Skeletal muscle cell (primary cell): ENCODE measurements at regions not wholly inside any gene's neighbourhood (a gene's known extent, or its start where the extent isn't known, plus 50 kb on each side); places are given as distances from the start of the nearest gene placed in this dataset.
"Not testable (repeated sequence)": the region's sequence is repeated elsewhere in the genome, so short reads cannot be mapped to it uniquely, and the experiment has no call there.

Source experiments
- DNase-seq: peaks from one replicate; pipeline ENCODE4 v3.0.0-alpha.2; 2010; ENCODE audit warnings: low read depth
- H3K4me3 ChIP-seq: 2 replicates; pipeline ENCODE4 v1.5.1; 2011; ENCODE audit warnings: low read depth, mild to moderate bottlenecking, control low read depth, low read length, moderate library complexity

DNA sequence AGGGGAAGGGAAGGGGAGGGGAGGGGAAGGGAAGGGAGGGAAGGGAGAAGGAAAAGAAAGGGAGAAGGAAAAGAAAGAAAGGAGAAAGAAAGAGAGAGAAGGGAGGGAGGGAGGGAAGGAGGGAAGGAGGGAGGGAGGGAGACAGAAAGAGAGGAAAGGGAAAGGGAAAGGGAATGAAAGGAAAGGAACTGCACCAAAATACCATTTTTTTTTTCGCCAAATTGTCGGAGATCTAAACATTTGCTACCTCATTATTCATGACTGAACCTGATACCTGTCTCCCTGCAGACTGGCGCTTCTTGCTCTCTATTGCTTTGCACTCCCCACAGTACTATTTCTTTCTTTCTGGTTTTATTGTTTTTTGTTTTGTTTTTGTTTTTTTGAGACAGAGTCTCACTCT is 117.3 kb upstream of the LGSN start:
- DNase-seq: no peak
- H3K4me3 ChIP-seq: no peak overlapping the region

DNA sequence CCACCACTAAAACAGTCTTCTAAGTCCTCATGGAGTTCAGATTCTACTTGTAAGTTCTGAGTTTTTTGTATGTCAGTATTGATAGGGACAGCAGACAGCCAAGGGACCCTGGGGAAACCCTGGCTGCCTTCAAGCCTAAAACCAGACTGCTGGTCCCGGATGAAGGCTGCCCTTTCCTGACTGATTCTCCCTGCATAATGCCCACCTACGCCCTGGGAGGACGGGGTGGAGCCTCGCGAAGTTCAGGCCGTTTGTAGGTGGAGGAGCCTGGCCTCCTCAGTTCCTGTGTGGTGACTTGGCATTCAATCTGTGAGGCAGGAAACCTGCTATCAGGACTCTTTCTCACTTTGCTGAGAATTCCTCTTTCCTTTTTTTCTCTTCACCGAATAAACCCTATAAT is 120.3 kb upstream of the LGSN start:
- no peak overlapping the region for H3K4me3 ChIP-seq
- DNase-seq: no peak

DNA sequence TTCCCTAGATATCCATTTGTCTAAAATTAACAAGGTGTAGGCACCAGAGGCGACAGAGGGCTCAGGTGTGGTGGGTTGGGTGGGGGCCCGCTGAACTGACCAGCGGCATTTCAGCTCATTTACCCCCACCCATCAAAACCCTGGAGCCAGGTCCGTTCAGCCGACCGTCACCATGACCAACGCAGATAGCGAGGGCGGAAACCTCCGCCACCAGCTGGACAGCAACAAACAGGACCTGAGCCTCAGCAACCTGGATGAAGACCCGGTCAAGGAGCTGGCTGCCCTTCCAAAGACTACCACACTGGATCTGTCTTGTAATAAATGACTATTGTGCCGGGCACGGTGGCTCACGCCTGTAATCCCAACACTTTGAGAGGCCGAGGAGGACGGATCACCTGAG is 120.8 kb upstream of the LGSN start:
- no peak overlapping the region for H3K4me3 ChIP-seq
- DNase-seq: no peak

DNA sequence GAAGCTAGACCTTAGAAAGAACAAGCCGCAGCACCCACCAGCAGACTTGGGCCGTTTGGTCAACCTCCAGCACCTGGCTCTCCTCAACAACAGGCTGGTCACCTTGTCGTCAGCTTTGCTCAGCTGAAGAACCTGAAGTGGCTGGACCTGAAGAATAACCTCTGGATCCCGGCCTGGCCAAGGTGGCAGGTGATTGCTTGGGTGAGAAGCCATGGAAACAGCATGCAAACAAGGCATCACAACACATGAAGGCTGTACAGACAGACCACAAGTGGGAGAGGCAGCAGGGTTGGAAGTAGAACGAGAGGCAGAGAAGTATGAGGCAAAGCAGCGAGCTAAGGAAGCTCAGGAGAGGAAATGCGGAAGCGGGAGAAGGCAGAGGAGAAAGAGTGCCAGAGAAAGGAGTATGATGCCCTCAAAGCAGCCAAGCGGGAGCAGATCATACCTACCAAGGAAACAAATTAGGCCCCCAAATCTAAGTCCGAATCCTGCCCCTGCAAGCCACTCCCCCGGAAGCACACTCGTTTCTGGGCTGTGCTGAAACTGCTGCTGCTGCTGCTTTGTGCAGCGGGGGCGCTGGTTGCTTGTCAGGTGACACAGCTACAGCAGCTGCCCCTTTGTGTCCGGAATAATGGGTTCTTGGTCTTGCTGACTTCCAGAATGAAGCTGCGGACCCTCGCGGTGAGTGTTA is 121.6 kb upstream of the LGSN start:
- no peak for DNase-seq
- H3K4me3 ChIP-seq: no peak overlapping the region

DNA sequence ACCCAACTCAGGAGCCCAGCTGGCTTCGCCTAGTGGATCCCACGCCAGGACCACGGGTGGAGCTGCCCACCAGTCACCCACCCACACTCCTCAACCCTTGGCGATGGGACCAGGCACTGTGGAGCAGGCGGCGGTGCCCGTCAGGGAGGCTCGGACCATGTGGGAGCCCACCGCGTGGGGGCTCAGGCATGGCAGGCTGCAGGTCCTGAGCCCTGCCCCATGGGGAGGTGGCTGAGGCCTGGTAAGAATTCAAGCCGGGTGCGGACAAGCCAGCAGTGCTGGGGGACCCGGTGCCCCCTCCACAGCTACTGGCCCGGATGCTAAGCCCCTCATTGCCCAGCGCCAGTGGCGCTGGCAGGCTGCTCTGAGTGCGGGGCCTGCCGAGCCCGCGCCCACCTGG is 123.1 kb upstream of the LGSN start:
- H3K4me3 ChIP-seq: no peak overlapping the region
- DNase-seq: no peak

DNA sequence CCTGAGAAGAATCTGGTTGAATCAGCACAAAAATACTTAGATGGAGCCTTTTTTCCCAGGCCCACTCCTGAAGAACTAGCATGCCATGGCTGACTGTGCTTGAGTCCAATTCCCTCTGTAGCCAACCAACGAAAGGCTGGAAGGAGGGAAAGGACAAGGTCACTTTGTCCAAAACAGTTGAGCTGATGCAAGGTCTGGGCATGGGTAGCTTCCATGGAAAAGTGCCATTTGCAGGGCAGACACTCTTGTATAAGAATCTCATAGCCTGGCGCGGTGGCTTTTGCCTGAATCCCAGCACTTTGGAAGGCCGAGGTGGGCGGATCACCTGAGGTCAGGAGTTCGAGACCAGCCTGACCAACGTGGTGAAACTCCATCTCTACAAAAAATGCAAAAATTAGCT is 125.0 kb upstream of the LGSN start:
- H3K4me3 ChIP-seq: no peak overlapping the region
- DNase-seq: no peak

DNA sequence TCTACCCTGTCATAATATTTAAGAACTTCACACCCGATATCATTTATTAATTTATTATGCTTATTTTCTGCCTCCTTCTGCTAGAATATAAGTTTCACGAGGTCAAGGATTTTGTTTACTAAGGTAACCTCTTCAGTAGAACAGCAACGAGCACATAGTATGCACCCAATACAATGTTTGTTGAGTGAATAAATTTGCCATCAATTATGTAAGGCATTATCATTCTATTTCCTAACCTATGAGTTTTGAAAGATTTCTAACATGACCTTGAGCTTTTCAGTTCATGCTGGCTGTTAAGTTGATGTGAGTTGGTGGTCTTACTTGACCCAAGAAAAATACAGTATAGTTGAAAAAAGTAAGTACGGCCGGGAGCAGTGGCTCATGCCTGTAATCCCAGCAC is 125.9 kb upstream of the LOC128125822 start:
- DNase-seq: no peak
- H3K4me3 ChIP-seq: no peak overlapping the region

DNA sequence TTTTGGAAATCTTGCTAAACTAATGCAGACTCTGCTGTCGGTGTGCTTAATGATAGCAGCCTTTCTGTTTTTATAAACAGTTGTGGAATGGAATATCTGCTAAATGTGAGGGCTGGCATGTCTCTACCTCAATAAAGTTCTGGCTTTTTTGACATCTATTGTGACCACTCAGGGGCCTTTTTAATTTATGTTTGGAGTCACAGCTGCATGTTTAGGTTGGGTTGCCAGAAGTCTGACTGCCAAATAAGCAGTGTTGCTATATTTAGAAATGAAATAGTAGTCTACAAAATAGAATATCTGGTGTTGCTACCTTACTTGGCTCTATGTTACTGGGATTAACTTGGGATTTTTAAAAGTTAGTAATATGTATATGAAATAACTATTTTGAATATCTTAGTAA is 125.1 kb upstream of the LOC128125822 start:
- DNase-seq: no peak
- no peak overlapping the region for H3K4me3 ChIP-seq

DNA sequence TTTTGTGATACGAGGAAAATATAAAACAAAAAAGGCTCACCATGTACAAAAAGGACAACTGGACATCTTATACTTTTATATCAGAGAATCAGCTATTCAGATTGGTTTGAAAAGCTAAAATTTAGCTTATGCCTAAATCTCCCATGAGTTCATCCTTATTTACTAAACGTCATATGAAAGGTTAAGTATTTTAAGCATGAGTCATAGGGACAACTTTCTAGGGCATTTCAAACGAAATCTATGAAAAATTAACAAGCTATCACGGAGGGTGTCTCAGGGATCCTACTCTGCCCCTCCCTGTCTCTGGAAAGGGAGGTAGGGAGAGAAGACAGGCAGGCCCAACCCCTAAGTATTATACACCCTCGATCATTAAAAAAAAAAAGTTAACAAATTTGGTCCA is 124.1 kb upstream of the LOC128125822 start:
- DNase-seq: no peak

DNA sequence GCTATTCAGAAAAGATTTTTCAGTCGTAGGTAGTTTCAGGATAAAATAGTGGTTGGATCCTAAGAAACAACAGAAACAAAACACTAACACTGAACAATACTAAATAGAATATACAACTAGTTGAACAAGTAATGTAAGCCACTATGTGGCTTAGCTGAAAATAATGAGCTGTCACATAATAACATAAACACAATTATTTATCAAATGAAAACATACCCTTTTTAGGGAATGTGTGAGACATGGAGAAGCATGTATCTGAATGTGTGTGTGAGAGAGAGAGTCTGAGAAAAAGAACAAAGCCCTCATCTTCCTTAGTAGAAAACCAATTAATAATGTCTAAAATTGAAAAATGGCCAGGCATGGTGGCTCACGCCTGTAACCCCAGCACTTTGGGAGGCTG is 122.6 kb upstream of the LOC128125822 start:
- DNase-seq: no peak
- no peak overlapping the region for H3K4me3 ChIP-seq

More for the DNA sequence above, 124.1 kb upstream of the LOC128125822 start:
- no peak overlapping the region for H3K4me3 ChIP-seq

DNA sequence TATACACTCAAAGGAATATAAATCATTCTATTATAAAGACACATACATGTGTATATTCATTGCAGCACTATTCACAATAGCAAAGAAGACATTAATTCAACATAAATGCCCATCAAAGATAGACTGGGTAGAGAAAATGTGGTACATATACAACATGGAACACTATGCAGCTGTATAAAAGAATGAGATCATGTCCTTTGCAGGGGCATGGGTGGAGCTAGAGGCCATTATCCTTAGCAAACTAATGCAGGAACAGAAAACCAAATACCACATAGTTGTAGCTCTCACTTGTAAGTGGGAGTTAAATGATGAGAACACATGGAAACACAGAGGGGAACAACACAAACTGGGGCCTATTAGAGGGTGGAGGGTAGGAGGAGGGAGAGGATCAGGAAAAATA is 121.0 kb upstream of the LOC128125822 start:
- DNase-seq: no peak
- no peak overlapping the region for H3K4me3 ChIP-seq

DNA sequence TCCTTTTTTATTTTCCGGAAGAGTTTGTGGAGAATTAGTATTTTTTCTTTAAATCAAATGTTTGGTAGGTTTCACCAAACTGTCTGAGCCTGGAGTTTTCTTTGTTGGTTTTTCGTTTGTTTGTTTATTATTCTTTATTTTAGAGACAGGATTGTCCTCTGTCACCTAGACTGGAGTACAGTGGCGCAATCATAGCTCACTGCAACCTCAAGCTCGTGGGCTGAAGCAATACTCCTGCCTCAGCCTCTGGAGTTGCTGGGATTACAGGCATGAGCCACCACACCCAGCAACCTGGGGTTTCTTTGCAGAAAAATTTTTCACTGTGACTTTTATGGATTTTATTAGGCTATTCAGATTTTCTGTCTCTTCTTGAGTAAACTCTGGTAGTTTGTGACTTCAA is 120.2 kb upstream of the LOC128125822 start:
- H3K4me3 ChIP-seq: no peak overlapping the region
- DNase-seq: no peak

DNA sequence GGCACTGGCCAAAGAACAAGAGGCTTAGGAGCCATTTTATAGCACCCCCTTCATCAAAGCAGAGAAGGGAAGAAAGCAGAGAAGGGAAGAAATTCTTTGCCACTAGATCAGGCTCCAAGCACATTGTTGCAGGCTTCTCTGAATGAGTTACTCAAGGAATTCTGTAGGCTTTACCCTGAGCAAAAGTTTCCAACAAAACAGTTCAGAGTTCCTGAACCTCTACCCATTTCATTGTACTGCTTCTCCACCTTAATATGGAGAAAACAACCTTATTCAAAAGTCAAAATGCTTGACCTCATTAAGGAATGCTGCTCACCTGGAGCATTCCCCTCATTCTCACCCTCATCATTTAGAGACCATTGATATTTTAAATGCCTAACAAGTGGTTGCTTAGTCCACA is 115.5 kb upstream of the LOC128125822 start:
- no peak for DNase-seq
- H3K4me3 ChIP-seq: no peak overlapping the region

DNA sequence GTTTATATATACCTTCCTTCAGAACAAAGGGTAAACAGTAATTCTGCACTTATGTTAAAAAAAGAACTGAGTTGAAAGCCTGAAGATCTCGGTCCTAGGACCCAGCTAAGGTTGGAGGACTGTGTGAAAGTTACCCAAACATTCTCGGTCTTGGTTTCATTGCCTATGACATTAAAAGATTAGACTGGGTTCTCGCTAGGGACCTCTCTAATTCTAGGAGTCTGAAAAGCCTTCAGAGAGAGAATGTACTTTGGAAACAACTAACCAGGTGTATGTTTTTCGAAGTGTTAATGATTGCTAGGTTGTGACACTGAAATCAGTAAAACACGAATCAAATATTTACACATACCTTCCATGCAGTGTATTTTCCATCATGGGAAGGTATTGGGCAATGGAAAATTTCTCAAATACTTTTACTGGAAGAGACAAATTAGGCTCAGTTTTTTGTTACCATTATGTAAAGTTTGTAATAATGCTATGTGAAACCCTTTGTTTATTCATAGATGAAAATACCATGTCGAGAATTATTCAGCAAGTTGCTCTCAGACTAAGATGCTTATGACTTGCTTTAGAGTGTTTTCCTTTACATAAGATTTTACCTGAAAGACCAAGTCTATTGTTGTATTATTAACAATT is 113.7 kb upstream of the LOC128125822 start:
- H3K4me3 ChIP-seq: no peak overlapping the region
- no peak for DNase-seq

DNA sequence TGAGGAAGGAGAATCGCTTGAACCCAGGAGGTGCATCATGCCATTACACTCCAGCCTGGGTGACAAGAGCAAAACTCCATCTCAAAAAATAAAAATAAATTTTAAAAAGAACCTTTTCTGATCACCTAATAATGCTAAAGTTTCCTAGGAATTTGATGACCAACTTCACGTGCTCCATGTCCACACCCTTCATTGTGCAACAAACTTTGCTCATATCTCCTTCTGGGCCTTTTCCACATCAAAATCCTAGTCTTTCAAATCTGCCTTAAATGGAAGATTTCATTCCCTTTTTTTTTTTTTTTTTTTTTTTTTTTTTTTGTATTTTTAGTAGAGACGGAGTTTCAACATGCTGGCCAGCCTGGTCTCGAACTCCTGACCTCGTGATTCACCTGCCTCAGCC is 112.5 kb upstream of the LOC128125822 start:
- H3K4me3 ChIP-seq: no peak overlapping the region
- no peak for DNase-seq

DNA sequence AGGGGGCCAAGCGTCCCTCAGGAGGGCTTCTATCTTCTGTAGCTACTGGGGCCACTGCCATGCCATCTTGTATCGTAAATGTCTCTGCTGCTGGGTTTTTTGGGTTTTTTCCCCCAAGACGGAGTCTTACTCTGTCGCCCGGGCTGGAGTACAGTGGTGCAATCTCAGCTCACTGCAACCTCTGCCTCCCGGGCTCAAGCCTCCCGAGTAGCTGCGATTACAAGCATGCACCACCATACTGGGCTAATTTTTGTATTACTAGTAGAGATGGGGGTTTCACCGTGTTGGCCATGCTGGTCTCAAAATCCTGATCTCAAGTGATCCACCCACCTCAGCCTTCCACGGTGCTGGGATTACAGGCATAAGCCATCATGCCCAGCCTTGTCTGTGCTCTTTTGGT is 111.3 kb upstream of the LOC128125822 start:
- H3K4me3 ChIP-seq: no peak overlapping the region
- DNase-seq: no peak

DNA sequence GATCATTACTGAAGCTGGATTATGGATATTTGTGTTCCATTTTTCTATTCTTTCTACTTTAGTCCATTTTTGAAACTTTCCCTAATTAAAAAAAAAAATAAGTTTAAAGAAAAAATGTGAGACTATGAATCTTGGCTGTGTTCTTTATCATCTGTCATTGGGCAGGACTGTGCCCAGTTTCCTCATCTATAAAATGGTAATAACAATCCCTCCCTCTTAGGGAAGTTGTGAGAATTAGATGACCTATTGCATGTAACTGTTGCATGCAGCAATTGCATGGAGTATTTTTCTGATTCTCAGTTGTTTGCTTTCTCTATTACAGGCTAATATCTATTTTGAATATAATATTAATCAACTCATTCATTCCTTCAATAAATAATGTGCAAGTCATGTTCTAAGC is 108.2 kb upstream of the LOC128125822 start:
- no peak for DNase-seq
- no peak overlapping the region for H3K4me3 ChIP-seq

DNA sequence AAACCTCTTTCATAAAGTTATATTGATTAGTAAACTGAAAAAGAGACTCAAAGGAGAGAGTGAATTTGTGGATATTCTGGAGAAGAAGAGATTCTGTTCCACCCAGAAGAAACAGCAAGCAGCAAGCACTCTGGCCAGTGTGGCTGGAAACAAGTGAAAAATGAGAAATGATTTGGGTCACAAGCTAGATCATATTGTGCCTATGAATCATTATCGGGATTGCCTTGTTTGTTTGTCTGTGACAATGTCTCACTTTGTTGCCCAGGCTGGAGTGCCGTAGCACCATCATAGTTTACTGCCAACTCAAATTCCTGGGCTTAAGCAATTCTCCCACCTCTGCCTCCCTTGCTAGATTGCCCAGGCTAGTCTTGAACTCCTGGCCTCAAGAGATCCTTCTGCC is 106.5 kb upstream of the LOC128125822 start:
- DNase-seq: no peak
- no peak overlapping the region for H3K4me3 ChIP-seq

DNA sequence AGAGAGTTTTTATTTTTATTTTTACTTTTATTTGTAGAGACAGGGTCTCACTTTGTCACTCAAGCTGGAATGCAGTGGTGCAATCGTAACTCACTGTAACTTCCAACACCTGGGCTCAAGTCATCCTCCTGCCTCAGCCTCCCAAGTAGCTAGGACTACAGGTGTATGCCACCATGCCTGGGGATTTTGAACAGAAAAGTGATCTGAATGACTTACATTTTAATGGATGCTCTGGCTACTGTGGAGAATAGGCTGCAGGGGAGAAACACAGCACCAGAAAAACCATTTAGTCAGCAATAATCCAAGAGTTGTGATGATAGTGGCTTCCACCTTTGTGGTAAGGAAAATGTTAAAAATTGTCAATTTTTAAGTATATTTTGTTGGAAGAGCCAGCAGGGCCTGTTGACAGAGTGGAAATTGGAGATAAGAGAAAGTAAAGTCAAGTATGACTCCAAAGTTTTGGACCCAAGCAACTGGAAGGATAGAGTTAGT is 106.0 kb upstream of the LOC128125822 start:
- H3K4me3 ChIP-seq: no peak overlapping the region
- no peak for DNase-seq

DNA sequence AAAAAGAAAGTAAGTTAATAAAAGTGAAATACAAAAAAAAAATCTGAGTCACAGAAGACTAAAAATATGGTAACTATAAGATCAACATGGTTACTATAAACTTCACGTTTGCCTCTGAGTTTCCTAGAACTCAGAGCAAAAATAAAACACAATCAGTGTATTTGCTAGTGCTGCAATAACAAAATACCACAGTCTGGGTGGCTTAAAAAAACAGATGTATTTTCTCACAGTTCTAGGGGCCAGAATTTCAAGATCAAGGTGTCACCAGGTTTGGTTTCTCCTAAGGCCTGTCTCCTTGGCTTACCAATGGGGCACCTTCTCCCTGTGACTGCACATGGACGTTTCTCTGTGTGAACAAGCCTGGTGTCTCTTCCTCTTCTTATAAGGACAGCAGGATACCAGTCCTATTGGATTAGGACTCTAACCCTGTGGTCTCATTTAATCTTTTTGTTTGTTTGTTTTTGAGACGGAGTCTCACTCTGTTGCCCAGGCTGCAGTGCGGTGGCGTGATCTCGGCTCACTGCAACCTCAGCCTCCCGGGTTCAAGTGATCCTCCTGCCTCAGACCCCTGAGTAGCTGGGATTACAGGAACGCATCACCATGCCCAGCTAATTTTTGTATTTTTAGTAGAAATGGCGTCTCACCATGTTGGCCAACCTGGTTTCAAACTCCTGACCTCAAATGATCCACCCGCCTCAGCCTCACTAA is 104.9 kb upstream of the LOC128125822 start:
- DNase-seq: no peak
- no peak overlapping the region for H3K4me3 ChIP-seq

DNA sequence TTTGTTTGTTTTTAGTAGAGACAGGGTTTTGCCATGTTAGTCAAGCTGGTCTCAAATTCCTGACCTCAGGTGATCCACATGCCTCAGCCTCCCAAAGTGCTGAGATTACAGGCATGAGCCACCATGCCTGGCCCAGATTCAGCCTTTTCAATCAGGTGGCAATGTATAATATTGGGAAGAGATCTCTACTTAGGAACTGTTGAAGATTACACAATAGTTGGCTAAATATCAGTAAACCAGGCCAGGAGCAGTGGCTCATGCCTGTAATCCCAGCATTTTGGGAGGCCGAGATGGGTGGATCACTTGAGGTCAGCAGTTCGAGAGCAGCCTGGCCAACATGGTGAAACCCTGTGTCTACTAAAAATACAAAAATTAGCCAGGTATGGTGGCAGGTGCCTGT is 101.1 kb upstream of the LOC128125822 start:
- not testable (repeated sequence) for DNase-seq, H3K4me3 ChIP-seq
